Keratinocyte (primary cell): ENCODE measurements at regions not wholly inside any gene's neighbourhood (a gene's known extent, or its start where the extent isn't known, plus 50 kb on each side); places are given as distances from the start of the nearest gene placed in this dataset.
A peak's percentile ranks its signal among the peaks of the same experiment; 100 is the strongest.

ENCODE experiments used
- DNase-seq: peaks from one replicate; pipeline ENCODE4 v3.0.0-alpha.2; 2011; ENCODE audit warnings: low read depth, missing footprints, low spot score
- FAIRE-seq: peaks from 2 replicates; lab custom pipeline; 2011; peaks lifted over from hg19 to GRCh38; lab: Jason Lieb, UNC
- H2AFZ ChIP-seq: 2 replicates; pipeline ENCODE4 v1.6.0; 2012; ENCODE audit warnings: low read length, control low read depth, inconsistent platforms; ENCODE audit not compliant: control insufficient read depth
- H3K27ac ChIP-seq: 2 replicates; pipeline ENCODE4 v1.5.1; 2011; ENCODE audit warnings: low read length; ENCODE audit not compliant: control insufficient read depth, insufficient read depth
- H3K27me3 ChIP-seq: 3 replicates; pipeline ENCODE4 v1.6.0; 2011; ENCODE audit warnings: low read length; ENCODE audit not compliant: control insufficient read depth, insufficient read depth; ENCODE audit errors: extremely low read depth
- H3K36me3 ChIP-seq, 2 experiments: 2 replicates in 1 of 2; 3 replicates in 1 of 2; pipeline ENCODE4 v1.5.1; 2011; ENCODE audit warnings: low read length in 2 of 2, mild to moderate bottlenecking in 1 of 2; ENCODE audit not compliant: control insufficient read depth in 2 of 2, insufficient read depth in 2 of 2; ENCODE audit errors: extremely low read depth in 1 of 2
- H3K4me1 ChIP-seq: 3 replicates; pipeline ENCODE4 v1.5.1; 2011; ENCODE audit warnings: low read length; ENCODE audit not compliant: control insufficient read depth, insufficient read depth; ENCODE audit errors: extremely low read depth
- H3K4me2 ChIP-seq: 3 replicates; pipeline ENCODE4 v1.6.0; 2011; ENCODE audit warnings: low read depth, low read length; ENCODE audit not compliant: control insufficient read depth, insufficient read depth; ENCODE audit errors: extremely low read depth
- H3K4me3 ChIP-seq, 3 experiments: fragments of 200-600 bp in 1 of 3; sonication (generic) in 1 of 3; 2 replicates in 2 of 3; 3 replicates in 1 of 3; pipeline ENCODE4 v1.5.1; 2011 to 2016; ENCODE audit warnings: low read length in 3 of 3, mild to moderate bottlenecking in 3 of 3, control low read depth in 2 of 3, inconsistent platforms in 1 of 3, low read depth in 1 of 3, mixed read lengths in 1 of 3, mixed run types in 1 of 3, moderate library complexity in 1 of 3; ENCODE audit not compliant: control insufficient read depth in 2 of 3, insufficient read depth in 2 of 3; ENCODE audit errors: extremely low read depth in 1 of 3
- H3K79me2 ChIP-seq: 2 replicates; pipeline ENCODE4 v1.6.0; 2012; ENCODE audit warnings: low read length; ENCODE audit not compliant: control insufficient read depth, insufficient read depth
- H3K9ac ChIP-seq: 3 replicates; pipeline ENCODE4 v1.6.0; 2011; ENCODE audit warnings: low read length; ENCODE audit not compliant: control insufficient read depth, insufficient read depth; ENCODE audit errors: extremely low read depth
- H3K9me1 ChIP-seq: 3 replicates; pipeline ENCODE4 v1.6.0; 2011; ENCODE audit warnings: low read length; ENCODE audit not compliant: control insufficient read depth, insufficient read depth; ENCODE audit errors: extremely low read depth
- H3K9me3 ChIP-seq: 2 replicates; pipeline ENCODE4 v1.5.1; 2012; ENCODE audit warnings: low read depth, low read length; ENCODE audit not compliant: control insufficient read depth
- H4K20me1 ChIP-seq: 3 replicates; pipeline ENCODE4 v1.6.0; 2011; ENCODE audit warnings: low read length; ENCODE audit not compliant: control insufficient read depth, insufficient read depth; ENCODE audit errors: extremely low read depth
- EZH2 ChIP-seq: IDR thresholded peaks from one replicate; pipeline ENCODE4 v1.6.1; 2012; ENCODE audit warnings: inconsistent platforms, mild to moderate bottlenecking, low read length, moderate library complexity
- dilution Hi-C: fragments of 300-500 bp; cut with MboI; formaldehyde crosslinking; loops from one replicate; pipeline ENCODE4 v1.7.0; 2020; ENCODE audit warnings: low sequenced_read_pairs; ENCODE audit not compliant: extremely low pct_ligation_motif_present
- TF ChIP-seq, protein P1 (sequence below), 3 experiments: IDR thresholded peaks in 1 of 3; conservative IDR thresholded peaks in 1 of 3; optimal IDR thresholded peaks in 1 of 3; 2 replicates in 2 of 3; 3 replicates in 1 of 3; pipeline versions ENCODE3 to v1.5.1; 2011; ENCODE audit warnings: low read length in 3 of 3, mild to moderate bottlenecking in 3 of 3, moderate library complexity in 2 of 3, control low read depth in 1 of 3, inconsistent platforms in 1 of 3; ENCODE audit not compliant: insufficient read depth in 2 of 3; ENCODE audit errors: extremely low read depth in 1 of 3

DNA sequence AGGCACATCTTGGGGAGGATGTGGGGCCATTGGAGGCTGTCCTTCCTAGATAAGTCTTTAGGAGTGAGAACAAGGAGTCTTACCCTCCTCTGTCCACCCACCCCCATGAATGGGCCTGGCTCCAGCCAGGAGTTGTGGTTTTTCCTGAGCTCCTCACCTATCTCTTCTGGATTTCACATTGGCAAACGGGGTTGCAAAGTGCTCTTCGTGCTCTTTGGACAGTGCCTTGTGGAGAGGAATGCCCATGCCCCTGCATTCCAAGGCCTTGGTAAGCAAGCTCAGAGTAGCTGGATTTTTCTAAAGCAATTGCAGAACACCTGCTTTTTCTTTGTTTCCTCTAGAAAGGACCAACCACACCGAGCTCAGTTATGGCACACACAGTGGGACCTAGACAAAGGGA, 152.1 kb upstream of the CAMK1G start:
- no peaks in the 10 kb centered on the region for H3K27me3 ChIP-seq
- no peak for FAIRE-seq
- H3K9me3 ChIP-seq: no peaks in the 10 kb centered on the region
- peaks cover 25% of the 10 kb centered on the region for H3K79me2 ChIP-seq
- H4K20me1 ChIP-seq: peaks cover 3% of the 10 kb centered on the region
- DNase-seq: no peak
- dilution Hi-C loops: no loop called here
- H3K4me2 ChIP-seq: peak overlapping the region; percentile 99
- peaks cover 57% of the 10 kb centered on the region for H3K4me1 ChIP-seq
- no peak overlapping the region for H2AFZ ChIP-seq
- H3K36me3 ChIP-seq: peaks cover 13 to 28% of the 10 kb centered on the region in 2 experiments
- H3K9ac ChIP-seq: peak overlapping the region; percentile 98
- H3K27ac ChIP-seq: peak overlapping the region; percentile 85
- no peaks in the 10 kb centered on the region for H3K9me1 ChIP-seq
- TF ChIP-seq, protein P1, sequence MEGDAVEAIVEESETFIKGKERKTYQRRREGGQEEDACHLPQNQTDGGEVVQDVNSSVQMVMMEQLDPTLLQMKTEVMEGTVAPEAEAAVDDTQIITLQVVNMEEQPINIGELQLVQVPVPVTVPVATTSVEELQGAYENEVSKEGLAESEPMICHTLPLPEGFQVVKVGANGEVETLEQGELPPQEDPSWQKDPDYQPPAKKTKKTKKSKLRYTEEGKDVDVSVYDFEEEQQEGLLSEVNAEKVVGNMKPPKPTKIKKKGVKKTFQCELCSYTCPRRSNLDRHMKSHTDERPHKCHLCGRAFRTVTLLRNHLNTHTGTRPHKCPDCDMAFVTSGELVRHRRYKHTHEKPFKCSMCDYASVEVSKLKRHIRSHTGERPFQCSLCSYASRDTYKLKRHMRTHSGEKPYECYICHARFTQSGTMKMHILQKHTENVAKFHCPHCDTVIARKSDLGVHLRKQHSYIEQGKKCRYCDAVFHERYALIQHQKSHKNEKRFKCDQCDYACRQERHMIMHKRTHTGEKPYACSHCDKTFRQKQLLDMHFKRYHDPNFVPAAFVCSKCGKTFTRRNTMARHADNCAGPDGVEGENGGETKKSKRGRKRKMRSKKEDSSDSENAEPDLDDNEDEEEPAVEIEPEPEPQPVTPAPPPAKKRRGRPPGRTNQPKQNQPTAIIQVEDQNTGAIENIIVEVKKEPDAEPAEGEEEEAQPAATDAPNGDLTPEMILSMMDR (optimal IDR thresholded peaks at IDR 0.05 in 1 of 3, IDR thresholded peaks at IDR 0.05 in 1 of 3, conservative IDR thresholded peaks at IDR 0.05 in 1 of 3; ENCODE audit: extremely low read depth in 1 of 3, insufficient read depth in 2 of 3, low read length in 3 of 3): no peak
- peak overlapping the region; percentile 63 to 88 (median 72) for H3K4me3 ChIP-seq

DNA sequence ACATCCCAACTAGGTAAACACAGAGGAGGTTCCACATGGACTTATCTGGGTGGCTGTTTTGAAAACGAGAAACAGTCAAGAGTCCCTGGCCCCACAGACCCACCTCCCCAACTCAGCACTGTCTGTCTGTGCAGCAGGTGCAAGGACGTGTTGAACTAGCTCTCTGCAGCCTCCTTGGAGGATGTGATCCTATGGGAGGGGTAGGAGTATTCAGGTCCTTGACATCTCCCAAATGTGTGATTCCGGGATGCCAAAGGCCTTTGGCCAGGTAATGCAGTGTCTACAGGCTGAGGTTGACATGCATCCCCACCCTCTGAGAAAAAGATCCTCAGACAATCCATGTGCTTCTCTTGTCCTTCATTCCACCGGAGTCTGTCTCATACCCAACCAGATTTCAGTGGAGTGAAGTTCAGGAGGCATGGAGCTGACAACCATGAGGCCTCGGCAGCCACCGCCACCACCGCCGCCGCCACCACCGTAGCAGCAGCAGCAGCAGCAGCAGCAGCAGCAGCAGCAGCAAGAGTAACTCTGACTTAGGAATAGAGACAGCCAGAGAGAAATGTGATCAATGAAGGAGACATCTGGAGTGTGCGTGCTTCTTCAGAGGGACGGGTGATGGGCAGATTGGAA, 151.6 kb upstream of the CAMK1G start:
- TF ChIP-seq, protein P1 (optimal IDR thresholded peaks at IDR 0.05 in 1 of 3, IDR thresholded peaks at IDR 0.05 in 1 of 3, conservative IDR thresholded peaks at IDR 0.05 in 1 of 3; ENCODE audit: extremely low read depth in 1 of 3, insufficient read depth in 2 of 3, low read length in 3 of 3): no peak
- TF ChIP-seq EZH2: no peak
- H3K27ac ChIP-seq: peak overlapping the region; percentile 85

More for the DNA sequence above, 151.6 kb upstream of the CAMK1G start:
- Histone ChIP-seq H3K4me3 (peak overlapping the region; percentile 63 to 88 (median 72)), H3K9me1 (no peaks in the 10 kb centered on the region), H3K36me3 (peaks cover 13 to 28% of the 10 kb centered on the region in 2 experiments), H3K9me3 (no peaks in the 10 kb centered on the region), H2AFZ (no peak overlapping the region), H3K4me2 (peak overlapping the region; percentile 99), H3K27me3 (no peaks in the 10 kb centered on the region), H3K4me1 (peaks cover 56% of the 10 kb centered on the region), H3K9ac (peak overlapping the region; percentile 98), H3K79me2 (peaks cover 25% of the 10 kb centered on the region), H4K20me1 (peaks cover 3% of the 10 kb centered on the region)
- DNase-seq (no peak), FAIRE-seq (peak; percentile 93)
- dilution Hi-C loops: no loop called here
